ENCODE measurements at regions not wholly inside any gene's neighbourhood (a gene's known extent, or its start where the extent isn't known, plus 50 kb on each side); places are given as distances from the start of the nearest gene placed in this dataset.
A peak's percentile ranks its signal among the peaks of the same experiment; 100 is the strongest.

DNA sequence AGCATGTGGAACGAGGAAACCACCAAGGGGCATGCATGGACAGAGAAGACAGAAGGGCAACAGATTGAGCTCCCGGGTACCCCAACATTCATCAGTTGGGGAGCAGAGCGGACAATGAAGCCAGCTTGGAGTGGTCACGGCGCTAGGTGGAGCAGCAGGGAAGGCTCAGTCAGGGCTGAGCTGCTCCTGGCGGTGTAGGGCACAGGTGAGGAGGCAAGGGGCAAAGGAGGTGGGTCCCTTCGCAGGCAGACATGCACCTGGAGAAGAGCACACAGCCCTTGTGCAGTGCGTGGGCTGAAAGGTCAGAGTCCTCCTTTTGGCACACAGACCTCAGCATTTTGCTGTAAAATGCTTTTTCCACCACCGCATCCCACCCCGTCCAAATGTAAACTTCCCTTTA is 90.0 kb upstream of the SLC6A6 start:
- no peak for DNase-seq (ENCODE audit: low spot score)

GRCh38 chr3:14317057-14317553 is 85.3 kb upstream of the SLC6A6 start:
- no peak for DNase-seq (ENCODE audit: low spot score)

DNA sequence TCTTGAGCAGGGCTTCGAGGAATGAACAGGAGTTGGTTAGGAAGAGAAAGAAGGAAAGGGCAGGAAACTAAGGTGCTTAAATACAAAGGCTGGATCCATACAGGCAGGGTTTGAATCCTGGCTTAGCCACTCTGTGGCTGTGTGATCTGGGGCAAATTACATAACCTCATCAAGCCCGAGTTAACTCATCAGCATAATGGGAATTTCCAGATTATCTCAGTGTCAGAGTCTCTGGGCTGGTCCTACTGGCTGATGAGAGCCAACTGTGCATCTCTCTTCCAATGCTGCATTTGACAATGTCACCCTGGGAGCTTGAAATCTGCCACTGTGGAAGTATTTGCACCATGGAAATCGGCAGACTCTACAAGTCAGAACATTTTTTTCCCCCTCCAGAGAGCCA is 83.8 kb upstream of the SLC6A6 start:
- no peak for DNase-seq (ENCODE audit: low spot score)

DNA sequence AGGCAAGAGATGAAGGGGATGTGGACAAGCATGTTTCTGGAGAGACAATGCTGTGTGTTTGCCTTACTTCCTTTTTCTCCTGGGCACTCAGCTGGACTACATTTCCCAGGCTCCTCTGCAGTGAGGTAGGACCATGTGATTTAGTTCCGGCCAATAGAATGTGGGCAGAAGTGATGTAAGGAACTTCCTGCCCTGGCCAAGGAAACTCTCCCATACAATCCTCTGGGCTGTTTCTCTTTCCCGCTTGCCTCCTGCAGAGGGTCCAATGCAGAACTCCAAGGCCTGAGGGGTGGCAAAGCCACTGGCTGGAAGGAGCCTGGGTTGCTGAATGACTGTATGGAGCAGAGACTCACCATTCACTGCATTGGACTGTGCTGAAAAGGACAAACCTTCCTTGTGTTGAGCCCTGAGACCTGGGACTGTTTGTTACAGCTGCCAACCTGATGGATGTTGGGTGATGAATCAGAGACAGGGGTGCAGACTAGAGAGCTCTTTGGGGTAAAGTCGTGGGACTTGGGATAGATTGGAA is 82.7 kb upstream of the SLC6A6 start:
- DNase-seq (ENCODE audit: low spot score) = peak; percentile 70

DNA sequence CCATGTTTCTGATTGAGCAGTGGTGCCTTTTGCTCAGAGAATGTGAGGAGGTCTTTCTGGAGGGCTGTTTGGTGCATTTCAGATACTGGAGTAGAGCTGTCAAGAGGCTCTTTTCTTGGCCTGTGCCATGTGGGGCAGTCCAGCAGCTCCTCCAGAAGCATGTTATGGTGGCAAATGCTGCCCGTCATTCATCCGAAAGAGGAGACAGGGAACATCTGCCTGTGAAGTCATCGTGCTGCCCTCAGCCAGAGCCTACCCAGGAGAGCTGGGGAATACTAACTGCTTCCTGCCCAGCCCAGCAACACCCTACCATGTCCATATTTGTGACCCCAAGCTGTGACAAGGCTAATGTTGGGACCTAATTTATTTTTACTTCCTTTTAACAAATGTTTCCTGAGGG is 82.2 kb upstream of the SLC6A6 start:
- no peak for DNase-seq (ENCODE audit: low spot score)

- DNase-seq (ENCODE audit: low spot score) = no peak
Measured at GRCh38 chr3:14322001-14322400, 80.4 kb upstream of the SLC6A6 start.

GRCh38 chr3:14322667-14323295 is 79.6 kb upstream of the SLC6A6 start:
- no peak for DNase-seq (ENCODE audit: low spot score)

DNA sequence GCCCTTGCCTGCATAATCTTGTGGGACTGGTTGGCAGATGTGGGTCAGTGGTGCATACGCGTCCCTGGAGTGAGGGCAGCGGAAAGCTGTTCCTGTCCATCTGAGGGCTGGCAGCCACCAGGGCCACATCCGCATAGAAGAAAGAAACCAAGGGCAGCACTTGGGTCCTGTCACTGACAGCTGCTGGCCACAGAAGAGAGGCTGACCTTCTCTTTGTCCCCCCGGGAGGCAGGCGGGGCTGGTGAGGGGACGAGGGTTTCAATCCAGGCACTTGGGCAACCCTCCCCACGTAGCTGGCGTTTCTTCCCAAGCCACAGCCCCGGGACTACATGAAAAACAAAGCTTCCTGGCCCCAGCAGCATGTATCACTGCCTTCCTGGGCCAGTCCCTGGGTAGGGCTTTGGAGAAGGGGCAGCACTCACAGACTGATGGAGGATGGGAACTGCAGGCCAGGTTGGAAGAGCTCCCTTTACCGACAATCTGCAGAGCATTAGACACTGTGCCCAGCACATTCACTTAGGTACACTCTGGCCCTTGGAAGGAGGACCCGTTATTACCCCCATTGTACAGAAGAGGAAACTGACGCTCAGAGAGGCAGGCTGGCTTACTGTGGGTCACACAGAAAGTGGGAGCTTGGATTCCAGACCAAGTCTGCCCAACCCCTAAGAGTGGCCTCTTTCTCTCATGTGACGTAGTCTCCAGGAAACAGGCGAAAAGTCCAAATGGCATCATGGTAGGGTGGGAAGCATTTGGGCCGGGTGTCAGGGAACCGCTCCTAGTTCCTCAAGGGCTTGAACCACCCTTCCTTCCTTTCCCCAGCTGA is 78.8 kb upstream of the SLC6A6 start:
- no peak for DNase-seq (ENCODE audit: low spot score)

- DNase-seq (ENCODE audit: low spot score) = no peak
Measured at GRCh38 chr3:14324224-14324944, 78.0 kb upstream of the SLC6A6 start.

- no peak for DNase-seq (ENCODE audit: low spot score)
Measured at GRCh38 chr3:14328422-14328821, 74.0 kb upstream of the SLC6A6 start.

DNA sequence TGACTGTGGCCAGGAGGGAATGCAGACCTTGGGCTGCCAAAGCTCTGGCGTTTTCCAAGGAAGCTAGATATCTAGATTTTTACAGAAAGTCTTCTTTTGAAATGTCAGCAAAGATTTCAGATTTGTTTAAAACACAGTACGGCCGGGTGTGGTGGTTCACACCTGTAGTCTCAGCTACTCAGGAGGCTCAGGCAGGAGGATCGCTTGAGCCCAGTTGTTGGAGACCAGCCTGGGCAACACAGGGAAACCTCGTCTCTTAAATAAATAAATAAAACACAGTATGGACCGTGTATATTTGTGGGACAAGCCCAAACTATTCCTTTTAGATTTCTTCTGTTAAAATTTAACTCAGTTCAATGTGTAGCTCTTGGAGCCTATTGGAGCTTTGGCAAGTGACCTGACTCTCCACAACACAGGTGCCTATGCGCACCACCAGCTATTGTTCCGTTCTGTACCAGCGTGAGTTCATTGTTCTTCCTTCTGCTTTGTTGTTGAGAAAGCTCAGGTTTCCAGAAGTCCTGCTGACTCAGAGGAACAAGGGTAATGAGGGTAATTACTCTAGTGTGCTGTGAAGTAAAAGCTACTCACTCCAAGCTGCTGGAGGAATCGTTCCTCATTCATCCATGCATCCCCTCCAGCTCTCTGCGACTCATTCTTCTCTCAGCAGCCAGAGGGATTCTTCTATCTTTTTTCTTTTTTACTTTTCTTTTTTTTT is 73.1 kb upstream of the SLC6A6 start:
- DNase-seq (ENCODE audit: low spot score) = no peak

DNA sequence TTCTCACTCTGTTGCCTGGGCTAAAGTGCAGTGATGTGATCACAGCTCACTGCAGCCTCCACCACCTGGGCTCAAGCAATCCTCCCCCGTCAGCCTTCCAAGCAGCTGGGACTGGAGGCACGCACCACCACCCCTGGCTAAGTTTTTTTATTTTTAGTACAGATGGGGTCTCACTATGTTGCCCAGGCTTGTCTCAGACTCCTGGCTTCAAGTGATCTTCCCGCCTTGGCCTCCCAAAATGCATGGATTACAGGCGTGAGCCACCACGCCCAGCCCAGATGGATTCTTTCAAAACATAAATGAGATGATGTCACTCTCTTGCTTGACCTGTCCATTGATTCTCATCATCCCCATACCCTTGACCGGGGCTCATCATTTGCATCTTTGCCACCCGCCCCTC is 72.6 kb upstream of the SLC6A6 start:
- no peak for DNase-seq (ENCODE audit: low spot score)

GRCh38 chr3:14330508-14330907 is 71.9 kb upstream of the SLC6A6 start:
- no peak for DNase-seq (ENCODE audit: low spot score)

DNA sequence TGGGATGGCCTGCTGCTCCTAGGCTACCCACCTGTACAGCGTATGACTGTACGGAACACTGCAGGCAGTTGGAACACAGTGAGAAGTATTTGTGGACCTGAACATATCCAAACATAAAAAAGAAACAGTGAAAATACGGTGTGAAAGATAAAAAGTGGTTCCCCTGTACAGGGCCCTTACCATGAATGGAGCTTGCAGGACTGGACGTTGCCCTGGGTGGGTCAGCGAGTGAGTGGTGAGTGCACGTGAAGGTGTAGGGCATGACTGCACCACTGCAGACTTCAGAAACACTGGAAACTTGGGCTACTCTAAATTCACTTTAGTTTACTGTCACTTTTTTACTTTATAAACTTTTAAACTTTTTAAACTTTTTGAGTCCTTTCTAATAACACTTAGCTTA is 71.2 kb upstream of the SLC6A6 start:
- no peak for DNase-seq (ENCODE audit: low spot score)

DNA sequence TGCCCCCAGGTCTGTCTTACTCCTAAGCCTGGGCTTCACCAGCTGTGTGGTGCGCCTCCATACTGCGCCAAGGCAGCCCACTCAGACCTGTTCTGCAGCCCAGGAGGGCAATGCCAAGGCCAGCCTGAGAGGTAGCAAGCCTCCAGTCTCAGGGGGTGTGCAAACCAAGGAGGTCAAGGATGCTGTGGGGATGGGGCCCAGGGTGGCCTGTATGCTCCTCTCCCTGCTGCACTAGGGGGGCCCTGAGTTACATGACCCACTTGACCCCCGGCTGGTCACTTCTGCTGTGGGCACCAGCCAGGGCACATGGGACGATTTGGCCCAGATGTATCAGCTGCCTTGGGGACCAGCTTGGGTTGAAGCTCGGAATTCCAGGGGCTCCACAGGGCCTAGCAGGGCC is 70.0 kb upstream of the SLC6A6 start:
- DNase-seq (ENCODE audit: low spot score) = no peak

DNA sequence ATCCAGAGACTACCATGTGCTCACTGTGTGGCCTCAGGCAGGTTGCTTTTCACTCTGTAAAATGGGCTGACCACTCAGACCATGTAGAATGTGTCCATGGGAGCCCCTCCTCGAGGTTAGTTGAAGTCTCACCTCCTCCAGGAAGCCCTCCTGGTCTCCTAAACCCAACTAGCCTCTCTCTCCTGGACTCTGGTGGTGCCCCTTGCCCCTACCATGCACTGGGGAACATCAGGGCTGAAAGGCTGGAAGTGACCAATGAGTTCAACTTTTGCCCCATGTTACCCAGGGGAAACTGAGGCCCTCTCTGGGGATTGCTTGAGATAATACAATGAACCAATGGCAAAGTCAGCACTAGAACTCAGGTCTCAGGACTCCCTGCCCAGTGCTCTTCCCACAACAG is 69.2 kb upstream of the SLC6A6 start:
- DNase-seq (ENCODE audit: low spot score) = no peak

DNA sequence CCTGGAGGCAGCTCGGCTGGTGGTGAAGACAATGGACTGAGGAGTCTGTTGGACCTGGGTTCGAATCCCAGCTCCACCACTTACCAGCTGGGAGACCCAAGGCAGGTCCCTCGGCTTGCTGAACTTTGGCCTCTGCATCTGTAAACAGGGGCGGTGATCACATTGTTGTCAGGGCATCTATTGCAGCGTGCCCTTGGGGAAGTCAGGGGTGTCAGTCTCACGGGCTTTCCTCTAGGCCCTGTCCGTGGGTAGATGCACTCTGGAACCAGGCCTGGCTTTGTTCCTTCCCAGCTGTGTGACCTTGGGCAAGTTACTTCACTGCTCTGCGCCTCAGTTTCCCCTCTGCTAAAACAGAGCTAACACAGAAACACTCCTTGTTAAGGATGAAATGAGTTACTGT is 68.8 kb upstream of the SLC6A6 start:
- DNase-seq (ENCODE audit: low spot score) = no peak

DNA sequence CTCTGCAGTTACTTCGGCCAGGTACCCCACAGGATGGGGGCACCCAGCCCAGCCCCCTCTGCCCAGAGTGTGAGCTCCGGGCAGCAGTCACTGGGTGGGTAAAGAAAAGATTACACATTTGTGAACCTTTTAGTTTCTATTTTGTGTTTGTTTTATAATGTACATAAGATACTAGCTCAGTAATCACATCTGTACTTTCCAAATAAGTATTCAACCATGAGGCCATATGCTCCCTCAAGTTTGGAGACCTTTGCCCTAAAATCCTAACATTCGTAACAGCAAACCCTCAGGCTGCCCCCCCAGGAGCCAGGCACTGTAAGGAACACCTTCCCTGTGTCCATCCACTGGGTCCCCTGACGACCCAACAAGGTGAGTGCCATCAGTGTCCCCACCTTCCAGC is 68.3 kb upstream of the SLC6A6 start:
- DNase-seq (ENCODE audit: low spot score) = no peak

GRCh38 chr3:14334936-14335335 is 67.5 kb upstream of the SLC6A6 start:
- DNase-seq (ENCODE audit: low spot score) = no peak

- DNase-seq (ENCODE audit: low spot score) = no peak
Measured at GRCh38 chr3:14335774-14336748, 66.3 kb upstream of the SLC6A6 start.

All from ecto neural progenitor cell (in vitro differentiated cells).